ENCODE measurements at regions not wholly inside any gene's neighbourhood (a gene's known extent, or its start where the extent isn't known, plus 50 kb on each side); places are given as distances from the start of the nearest gene placed in this dataset.

DNA sequence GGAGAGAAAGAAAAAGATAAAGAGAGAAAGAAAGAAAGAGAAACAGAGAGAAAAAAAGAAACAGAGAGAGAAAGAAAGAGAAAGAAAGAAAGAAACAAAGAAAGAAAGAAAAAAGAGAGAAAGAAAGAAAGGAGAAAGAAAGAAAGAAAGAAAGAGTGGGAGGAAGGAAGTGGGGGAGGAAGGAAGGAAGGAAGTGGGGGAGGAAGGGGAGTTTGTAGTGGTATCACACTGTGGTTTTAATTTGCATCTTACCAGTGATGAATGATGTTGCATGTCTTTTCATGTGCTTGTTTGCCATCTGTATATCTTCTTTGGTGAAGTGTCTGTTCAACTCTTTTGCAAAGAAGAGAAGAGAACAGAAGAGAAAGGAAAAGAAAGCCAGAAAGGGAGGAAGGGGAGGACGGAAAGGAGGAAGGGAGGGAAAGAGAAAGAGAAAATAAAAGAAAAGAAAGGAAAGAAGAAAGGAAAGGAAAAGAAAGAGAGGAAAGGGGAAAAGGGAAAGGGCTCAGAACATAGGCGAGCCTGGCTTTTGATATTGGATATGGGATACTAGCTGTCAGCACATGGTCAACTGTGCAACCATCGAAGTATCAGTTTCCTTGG is 79.2 kb upstream of the FRMD4A start:
- Histone ChIP-seq H3K4me3 (no peak overlapping the region), H3K27me3 (peaks cover 21% of the 10 kb centered on the region), H3K27ac (no peak overlapping the region)

DNA sequence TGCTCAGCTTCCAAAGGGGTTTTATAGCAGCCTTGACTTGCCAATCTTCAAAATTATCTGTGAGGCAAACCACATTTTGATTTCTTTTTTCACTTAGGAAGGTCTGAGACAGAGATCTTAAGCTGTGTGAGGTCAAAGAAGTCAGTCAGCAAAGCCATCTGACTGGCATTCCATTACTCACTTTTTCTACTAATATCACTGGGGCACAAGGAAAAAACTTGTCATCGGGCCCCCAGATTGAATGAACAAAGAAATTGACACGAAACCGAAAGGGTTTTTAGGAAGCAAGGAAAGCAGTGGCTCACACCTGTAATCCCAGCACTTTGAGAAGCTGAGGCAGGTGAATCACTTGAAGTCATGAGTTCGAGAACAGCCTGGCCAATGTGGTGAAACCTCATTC is 78.5 kb upstream of the FRMD4A start:
- Histone ChIP-seq H3K27me3 (peaks cover 24% of the 10 kb centered on the region), H3K27ac (no peak overlapping the region), H3K9me3 (no peaks in the 10 kb centered on the region), H3K4me1 (no peaks in the 10 kb centered on the region), H3K4me3 (no peak overlapping the region), H3K36me3 (no peaks in the 10 kb centered on the region)
- DNase-seq (ENCODE audit: low spot score in 2 of 2), result no peak
- WGBS, result 94% methylated on average over 4 of the region's 4 CpGs
- no peak for TF ChIP-seq EP300 (IDR thresholded peaks at IDR 0.05)
- TF ChIP-seq POLR2A (IDR thresholded peaks at IDR 0.05), result no peak
- TF ChIP-seq, protein P1, sequence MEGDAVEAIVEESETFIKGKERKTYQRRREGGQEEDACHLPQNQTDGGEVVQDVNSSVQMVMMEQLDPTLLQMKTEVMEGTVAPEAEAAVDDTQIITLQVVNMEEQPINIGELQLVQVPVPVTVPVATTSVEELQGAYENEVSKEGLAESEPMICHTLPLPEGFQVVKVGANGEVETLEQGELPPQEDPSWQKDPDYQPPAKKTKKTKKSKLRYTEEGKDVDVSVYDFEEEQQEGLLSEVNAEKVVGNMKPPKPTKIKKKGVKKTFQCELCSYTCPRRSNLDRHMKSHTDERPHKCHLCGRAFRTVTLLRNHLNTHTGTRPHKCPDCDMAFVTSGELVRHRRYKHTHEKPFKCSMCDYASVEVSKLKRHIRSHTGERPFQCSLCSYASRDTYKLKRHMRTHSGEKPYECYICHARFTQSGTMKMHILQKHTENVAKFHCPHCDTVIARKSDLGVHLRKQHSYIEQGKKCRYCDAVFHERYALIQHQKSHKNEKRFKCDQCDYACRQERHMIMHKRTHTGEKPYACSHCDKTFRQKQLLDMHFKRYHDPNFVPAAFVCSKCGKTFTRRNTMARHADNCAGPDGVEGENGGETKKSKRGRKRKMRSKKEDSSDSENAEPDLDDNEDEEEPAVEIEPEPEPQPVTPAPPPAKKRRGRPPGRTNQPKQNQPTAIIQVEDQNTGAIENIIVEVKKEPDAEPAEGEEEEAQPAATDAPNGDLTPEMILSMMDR (IDR thresholded peaks at IDR 0.05), result no peak

More for the DNA sequence above, 79.2 kb upstream of the FRMD4A start:
- WGBS, result 70% methylated on average over 3 of the region's 3 CpGs
- Histone ChIP-seq H3K9me3 (no peaks in the 10 kb centered on the region), H3K36me3 (no peaks in the 10 kb centered on the region), H3K4me1 (no peaks in the 10 kb centered on the region)
- DNase-seq (ENCODE audit: low spot score in 2 of 2), result no peak
- TF ChIP-seq, protein P1 (IDR thresholded peaks at IDR 0.05), result no peak
- TF ChIP-seq EP300 (IDR thresholded peaks at IDR 0.05), result no peak
- no peak for TF ChIP-seq POLR2A (IDR thresholded peaks at IDR 0.05)
- TF ChIP-seq POLR2AphosphoS5 (IDR thresholded peaks at IDR 0.05), result no peak

DNA sequence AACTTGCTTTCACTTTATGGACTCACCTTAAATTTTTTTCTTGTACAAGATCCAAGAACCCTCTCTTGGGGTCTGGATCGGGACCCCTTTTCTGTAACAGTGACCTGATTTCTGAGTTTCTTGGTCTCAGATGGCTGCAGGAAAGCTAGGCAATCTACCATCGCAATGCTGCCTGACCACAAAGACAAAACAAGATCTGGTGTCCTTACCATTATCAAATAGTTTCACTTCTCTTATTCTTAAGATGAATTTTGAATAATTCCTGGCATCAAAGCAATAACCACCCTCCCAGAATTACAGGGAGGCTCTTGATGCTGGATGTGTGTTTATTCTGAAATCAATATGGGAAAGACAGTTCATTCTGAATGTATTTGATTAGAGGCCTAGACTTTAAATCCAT is 77.4 kb upstream of the FRMD4A start:
- no peak overlapping the region for H3K27ac ChIP-seq
- DNase-seq (ENCODE audit: low spot score in 2 of 2), result no peak
- 92% methylated on average over 2 of the region's 2 CpGs for WGBS
- H3K4me1 ChIP-seq, result no peaks in the 10 kb centered on the region
- H3K9me3 ChIP-seq, result no peaks in the 10 kb centered on the region
- H3K4me3 ChIP-seq, result no peak overlapping the region
- TF ChIP-seq, protein P1 (IDR thresholded peaks at IDR 0.05), result no peak
- TF ChIP-seq POLR2AphosphoS5 (IDR thresholded peaks at IDR 0.05) (no peak), EP300 (IDR thresholded peaks at IDR 0.05) (no peak)
- H3K36me3 ChIP-seq, result no peaks in the 10 kb centered on the region
- H3K27me3 ChIP-seq, result peaks cover 24% of the 10 kb centered on the region

DNA sequence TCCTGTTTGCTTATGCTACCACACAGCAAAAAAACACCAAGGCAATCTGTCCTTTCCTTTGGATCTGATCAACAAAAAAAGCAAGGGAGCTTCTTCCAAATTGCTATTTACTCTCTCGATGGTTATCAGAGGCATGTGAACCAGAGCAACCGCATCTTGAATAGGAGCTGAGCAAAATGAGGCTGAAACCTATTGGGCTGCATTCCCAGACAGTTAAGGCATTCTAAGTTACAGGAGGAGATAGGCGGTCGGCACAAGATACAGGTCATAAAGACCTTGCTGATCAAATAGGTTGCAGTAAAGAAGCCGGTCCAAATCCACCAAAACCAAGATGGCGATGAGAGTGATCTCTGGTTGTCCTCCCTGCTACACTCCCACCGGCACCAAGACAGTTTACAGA is 76.8 kb upstream of the FRMD4A start:
- TF ChIP-seq POLR2A (IDR thresholded peaks at IDR 0.05), result no peak
- TF ChIP-seq POLR2AphosphoS5 (IDR thresholded peaks at IDR 0.05), result no peak
- TF ChIP-seq EP300 (IDR thresholded peaks at IDR 0.05), result no peak
- TF ChIP-seq, protein P1 (IDR thresholded peaks at IDR 0.05), result no peak
- 86% methylated on average over 7 of the region's 7 CpGs for WGBS

DNA sequence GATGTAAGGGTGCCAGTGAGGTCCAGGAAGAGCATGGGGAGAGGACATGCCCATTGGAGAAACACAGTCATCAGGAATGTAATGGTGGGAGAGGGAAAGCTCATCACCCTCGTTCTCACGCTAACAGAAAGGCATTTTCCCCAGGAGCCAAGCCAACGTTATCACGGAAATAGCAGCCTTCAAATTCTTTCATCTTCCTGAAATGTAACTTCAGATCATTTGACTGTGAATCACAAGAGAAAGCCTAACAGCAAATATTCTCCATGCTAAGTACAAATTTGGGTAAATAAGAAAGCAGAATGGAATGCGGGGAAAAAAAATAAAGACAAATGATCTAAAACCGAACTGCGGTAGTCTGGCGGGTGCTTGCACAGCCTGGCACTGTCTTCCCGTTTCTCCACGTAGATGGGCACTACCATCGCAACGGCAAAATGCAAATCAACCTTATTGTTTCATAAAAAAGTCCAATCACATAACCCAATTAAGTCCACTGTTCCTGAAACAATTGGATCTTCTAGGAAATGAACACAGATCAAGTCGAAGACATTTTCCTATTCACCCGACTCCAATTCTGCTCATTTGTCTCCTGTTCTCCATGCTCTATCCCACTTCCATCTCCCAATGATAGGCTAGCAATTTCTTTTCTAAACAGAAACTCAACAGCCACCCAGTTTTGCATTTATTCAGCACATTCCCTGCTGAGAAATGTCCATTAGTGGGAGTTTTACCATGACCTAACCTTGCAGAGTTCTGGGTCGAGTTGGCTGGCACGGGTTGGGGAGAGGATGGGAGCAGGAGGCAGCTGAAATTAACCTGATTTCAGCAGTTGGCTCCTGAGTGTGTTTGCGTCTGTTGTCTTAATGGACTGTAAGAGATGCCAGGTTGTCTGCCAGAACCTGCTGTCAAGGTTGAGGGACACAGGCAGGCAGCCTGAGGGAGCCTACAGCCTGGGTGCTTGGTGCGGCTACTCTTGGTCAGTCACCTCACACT is 74.6 kb upstream of the FRMD4A start:
- DNase-seq (ENCODE audit: low spot score in 2 of 2), result no peak
- H3K9me3 ChIP-seq, result no peaks in the 10 kb centered on the region
- WGBS, result 66% methylated on average over 18 of the region's 18 CpGs
- H3K27me3 ChIP-seq, result peaks cover 30% of the 10 kb centered on the region
- no peak overlapping the region for H3K27ac ChIP-seq
- H3K36me3 ChIP-seq, result no peaks in the 10 kb centered on the region
- H3K4me1 ChIP-seq, result no peaks in the 10 kb centered on the region
- TF ChIP-seq EP300 (IDR thresholded peaks at IDR 0.05) (no peak), POLR2AphosphoS5 (IDR thresholded peaks at IDR 0.05) (no peak), POLR2A (IDR thresholded peaks at IDR 0.05) (no peak)
- TF ChIP-seq, protein P1 (IDR thresholded peaks at IDR 0.05), result no peak
- H3K4me3 ChIP-seq, result no peak overlapping the region

More for the DNA sequence above, 76.8 kb upstream of the FRMD4A start:
- Histone ChIP-seq H3K4me3 (no peak overlapping the region), H3K9me3 (no peaks in the 10 kb centered on the region), H3K4me1 (no peaks in the 10 kb centered on the region), H3K27me3 (peaks cover 24% of the 10 kb centered on the region), H3K27ac (no peak overlapping the region), H3K36me3 (no peaks in the 10 kb centered on the region)
- no peak for DNase-seq (ENCODE audit: low spot score in 2 of 2)

All from suprapubic skin (tissue), 4 donors.